ENCODE measurements at regions not wholly inside any gene's neighbourhood (a gene's known extent, or its start where the extent isn't known, plus 50 kb on each side); places are given as distances from the start of the nearest gene placed in this dataset.

DNA sequence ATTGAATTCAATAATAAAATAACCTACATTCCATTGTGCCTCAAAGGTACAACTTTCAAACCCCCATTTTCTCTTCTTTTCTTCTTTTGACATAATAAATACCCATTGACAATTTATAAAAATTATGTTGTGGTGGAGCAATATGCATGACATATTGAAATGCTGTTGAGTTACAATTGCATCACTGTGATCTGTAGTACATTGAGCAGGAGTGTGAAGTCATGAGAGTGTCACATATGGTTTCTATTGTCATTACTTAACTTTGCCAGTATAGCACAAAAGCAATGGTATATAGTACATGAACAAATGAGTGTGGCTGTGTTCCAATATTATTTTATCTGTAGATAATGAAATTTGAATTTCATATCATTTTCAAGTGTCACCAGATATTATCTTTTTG is 441.3 kb downstream of the GJA1 start:
- TF ChIP-seq POLR2AphosphoS5 (IDR thresholded peaks at IDR 0.05; ENCODE audit: low read length) (no peak), SP1 (IDR thresholded peaks at IDR 0.05; ENCODE audit: low read depth, low read length) (no peak), POLR2A (IDR thresholded peaks at IDR 0.05; ENCODE audit: low read depth, low read length) (no peak), CBFB (IDR thresholded peaks at IDR 0.05; ENCODE audit: low read depth) (no peak), IKZF1 (conservative IDR thresholded peaks at IDR 0.05) (no peak), TCF7 (IDR thresholded peaks at IDR 0.05; ENCODE audit: borderline replicate concordance) (no peak), PRDM15 (CRISPR knock-in tag; IDR thresholded peaks at IDR 0.05) (no peak), HDAC2 (IDR thresholded peaks at IDR 0.05) (no peak), POLR2AphosphoS2 (IDR thresholded peaks at IDR 0.05; ENCODE audit: low read depth, low read length) (no peak), CTCF (IDR thresholded peaks at IDR 0.05 in 2 of 3, conservative IDR thresholded peaks at IDR 0.05 in 1 of 3; ENCODE audit: control insufficient read depth in 2 of 3, extremely low read depth in 1 of 3, insufficient read depth in 1 of 3, low read depth in 3 of 3, low read length in 3 of 3) (no peak), ATF2 (IDR thresholded peaks at IDR 0.05; ENCODE audit: low read length) (no peak), ZNF274 (IDR thresholded peaks at IDR 0.05; ENCODE audit: insufficient read depth, insufficient read length) (no peak)

Measured in GM12878 (cell line).